ENCODE measurements at regions not wholly inside any gene's neighbourhood (a gene's known extent, or its start where the extent isn't known, plus 50 kb on each side); places are given as distances from the start of the nearest gene placed in this dataset.

DNA sequence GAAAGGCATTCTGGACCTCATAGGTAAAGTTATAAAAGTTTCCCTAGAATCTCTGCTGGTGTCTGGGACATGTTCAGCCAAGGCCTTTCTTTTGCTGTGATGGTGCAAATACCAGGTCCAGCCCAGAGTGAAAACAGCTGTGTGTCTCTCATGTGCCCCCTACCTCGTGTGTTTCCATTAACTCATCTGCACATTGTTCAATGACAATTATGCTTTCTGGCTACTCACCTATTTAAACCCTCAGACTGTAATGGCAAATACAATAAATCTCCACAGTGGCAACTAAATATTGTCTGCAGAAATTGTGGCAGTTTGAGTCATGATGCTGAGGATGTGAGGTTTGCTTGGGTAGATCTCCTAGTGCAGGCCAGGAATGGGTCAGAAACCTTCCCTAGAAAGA lies 53.1 kb upstream of the GALNT15 start:
- no peak for TF ChIP-seq ZNF24 (IDR thresholded peaks at IDR 0.05)
- no peak for TF ChIP-seq EGR1 (IDR thresholded peaks at IDR 0.05; ENCODE audit: borderline replicate concordance in 1 of 2, low read depth in 2 of 2, low read length in 2 of 2)
- no peak for TF ChIP-seq JUND (IDR thresholded peaks at IDR 0.05; ENCODE audit: low read depth, low read length)
- no peak for TF ChIP-seq KDM1A (IDR thresholded peaks at IDR 0.05; ENCODE audit: borderline replicate concordance)
- no peak for TF ChIP-seq POLR2AphosphoS5 (IDR thresholded peaks at IDR 0.05; ENCODE audit: low read length)
- no peak for TF ChIP-seq ZNF274 (IDR thresholded peaks at IDR 0.05; ENCODE audit: insufficient read depth, insufficient read length)

Data from GM12878 (cell line).